Endothelial cell of umbilical vein (primary cell): ENCODE measurements at regions not wholly inside any gene's neighbourhood (a gene's known extent, or its start where the extent isn't known, plus 50 kb on each side); places are given as distances from the start of the nearest gene placed in this dataset.

Experiments used
- BruUV-seq: library from RNA; stranded (reverse); fragments of 400-500 nt; replicated peaks from 2 replicates; lab custom pipeline; 2021; lab: Mats Ljungman, UMichigan
- CTCF ChIA-PET: fragments of 300-600, 350-600 bp; sonication (Branson Sonifier 250); formaldehyde crosslinking; loops from one replicate; lab custom pipeline; 2021; ENCODE audit warnings: antibody characterized with exemption, inconsistent platforms; lab: Charles Lee
- POLR2A ChIA-PET: fragments of 300-600, 350-600 bp; sonication (Branson Sonifier 250); formaldehyde crosslinking; loops from one replicate; lab custom pipeline; 2021; ENCODE audit warnings: antibody characterized with exemption, inconsistent platforms; lab: Charles Lee
- DNase-seq: peaks from one replicate; pipeline ENCODE4 v3.0.0-alpha.2; 2011; ENCODE audit warnings: low read depth, low spot score
- FAIRE-seq: peaks from 2 replicates; lab custom pipeline; 2011; peaks lifted over from hg19 to GRCh38; lab: Jason Lieb, UNC
- H2AFZ ChIP-seq: 2 replicates; pipeline ENCODE4 v1.6.0; 2012; ENCODE audit warnings: low read depth, low read length, control low read depth, inconsistent platforms
- H3K27ac ChIP-seq: 2 replicates; pipeline ENCODE4 v1.5.1; 2011; ENCODE audit warnings: low read depth, mild to moderate bottlenecking, control low read depth, low read length, moderate library complexity; ENCODE audit not compliant: insufficient read depth
- H3K27me3 ChIP-seq, 2 experiments: 2 replicates each; pipeline versions ENCODE4 v1.6.0 to v1.6.1; 2011; ENCODE audit warnings: low read length in 2 of 2, mixed read lengths in 1 of 2; ENCODE audit not compliant: control insufficient read depth in 2 of 2, insufficient read depth in 2 of 2
- H3K36me3 ChIP-seq, 2 experiments: 2 replicates in 1 of 2; 3 replicates in 1 of 2; pipeline ENCODE4 v1.5.1; 2011; ENCODE audit warnings: low read length in 2 of 2, mild to moderate bottlenecking in 1 of 2, moderate library complexity in 1 of 2; ENCODE audit not compliant: control insufficient read depth in 2 of 2, insufficient read depth in 2 of 2; ENCODE audit errors: extremely low read depth in 1 of 2
- H3K4me1 ChIP-seq: 3 replicates; pipeline ENCODE4 v1.5.1; 2011; ENCODE audit warnings: mild to moderate bottlenecking, low read length; ENCODE audit not compliant: control insufficient read depth, insufficient read depth; ENCODE audit errors: extremely low read depth
- H3K4me2 ChIP-seq: 2 replicates; pipeline ENCODE4 v1.6.1; 2011; ENCODE audit warnings: low read length, control low read depth, mixed read lengths; ENCODE audit not compliant: insufficient read depth
- H3K4me3 ChIP-seq, 3 experiments: fragments of 200-600 bp in 1 of 3; sonication (generic), shearing (Covaris generic) in 1 of 3; replicated peaks in 1 of 3; 2 replicates each; pipeline ENCODE4 v1.5.1; 2011 to 2016; ENCODE audit warnings: control low read depth in 3 of 3, low read length in 3 of 3, mild to moderate bottlenecking in 2 of 3, inconsistent platforms in 1 of 3, low read depth in 1 of 3, moderate library complexity in 1 of 3; ENCODE audit not compliant: insufficient read depth in 1 of 3
- H3K79me2 ChIP-seq: 2 replicates; pipeline ENCODE4 v1.6.0; 2012; ENCODE audit warnings: low read length, inconsistent platforms; ENCODE audit not compliant: control insufficient read depth, insufficient read depth
- H3K9ac ChIP-seq: replicated peaks from 2 replicates; pipeline ENCODE3; 2011; ENCODE audit warnings: low read length, control low read depth; ENCODE audit not compliant: insufficient read depth; ENCODE audit errors: extremely low read depth
- H3K9me1 ChIP-seq: replicated peaks from 3 replicates; pipeline ENCODE4 v1.6.0; 2011; ENCODE audit warnings: mild to moderate bottlenecking, low read length; ENCODE audit not compliant: control insufficient read depth, insufficient read depth; ENCODE audit errors: extremely low read depth
- H3K9me3 ChIP-seq: replicated peaks from 2 replicates; pipeline ENCODE4 v1.5.1; 2012; ENCODE audit warnings: low read length, inconsistent platforms; ENCODE audit not compliant: control insufficient read depth, insufficient read depth
- H4K20me1 ChIP-seq: replicated peaks from 2 replicates; pipeline ENCODE3; 2011; ENCODE audit warnings: mild to moderate bottlenecking, low read length; ENCODE audit not compliant: control insufficient read depth, insufficient read depth; ENCODE audit errors: extremely low read depth
- EZH2 ChIP-seq: IDR thresholded peaks from 2 replicates; pipeline ENCODE4 v1.6.1; 2012; ENCODE audit warnings: borderline replicate concordance, low read depth, mild to moderate bottlenecking, moderate library complexity, low read length, inconsistent platforms; ENCODE audit not compliant: severe bottlenecking
- FOS ChIP-seq: IDR thresholded peaks from 2 replicates; pipeline ENCODE4 v1.6.1; 2011; ENCODE audit warnings: mild to moderate bottlenecking, low read length, moderate library complexity, borderline replicate concordance; ENCODE audit not compliant: insufficient read depth
- GATA2 ChIP-seq: IDR thresholded peaks from 2 replicates; pipeline ENCODE4 v1.7.0; 2011; ENCODE audit warnings: low read depth, mild to moderate bottlenecking, moderate library complexity, mixed read lengths, low read length; ENCODE audit not compliant: insufficient read length, insufficient read depth
- JUN ChIP-seq: IDR thresholded peaks from 2 replicates; pipeline ENCODE4 v1.6.1; 2011; ENCODE audit warnings: borderline replicate concordance, low read depth; ENCODE audit not compliant: insufficient read length, insufficient read depth
- MYC ChIP-seq: IDR thresholded peaks from one replicate; pipeline ENCODE4 v1.6.1; 2011; ENCODE audit warnings: mild to moderate bottlenecking, low read depth, low read length
- POLR2A ChIP-seq: IDR thresholded peaks from 2 replicates; pipeline ENCODE4 v1.6.1; 2012; ENCODE audit warnings: low read depth, mild to moderate bottlenecking, control low read depth, low read length
- POLR2AphosphoS5 ChIP-seq: IDR thresholded peaks from 2 replicates; pipeline ENCODE4 v1.6.1; 2012; ENCODE audit warnings: low read depth, mild to moderate bottlenecking, control low read depth, low read length, moderate library complexity; ENCODE audit not compliant: insufficient read depth
- dilution Hi-C: fragments of 300-500 bp; cut with MboI; formaldehyde crosslinking; loops from one replicate; pipeline ENCODE4 v1.15.0; 2019; ENCODE audit warnings: low sequenced_read_pairs; ENCODE audit not compliant: extremely low pct_ligation_motif_present
- intact Hi-C: fragments of 100-400 bp; cut with micrococcal nuclease; formaldehyde crosslinking; loops from one replicate; pipeline ENCODE4 v1.10.0; 2022
- TF ChIP-seq, protein P1 (sequence below): IDR thresholded peaks from 2 replicates; pipeline ENCODE4 v1.6.1; 2011; ENCODE audit not compliant: insufficient read depth, insufficient read length
- TF ChIP-seq, protein P2 (sequence below), 2 donors: IDR thresholded peaks; 1 replicate in 1 of 2; 2 replicates in 1 of 2; pipeline ENCODE4 v1.5.1; 2011; ENCODE audit warnings: low read length in 2 of 2, mild to moderate bottlenecking in 2 of 2, moderate library complexity in 2 of 2, control low read depth in 1 of 2, inconsistent platforms in 1 of 2, low read depth in 1 of 2; ENCODE audit not compliant: insufficient read depth in 1 of 2; ENCODE audit errors: extremely low read depth in 1 of 2

DNA sequence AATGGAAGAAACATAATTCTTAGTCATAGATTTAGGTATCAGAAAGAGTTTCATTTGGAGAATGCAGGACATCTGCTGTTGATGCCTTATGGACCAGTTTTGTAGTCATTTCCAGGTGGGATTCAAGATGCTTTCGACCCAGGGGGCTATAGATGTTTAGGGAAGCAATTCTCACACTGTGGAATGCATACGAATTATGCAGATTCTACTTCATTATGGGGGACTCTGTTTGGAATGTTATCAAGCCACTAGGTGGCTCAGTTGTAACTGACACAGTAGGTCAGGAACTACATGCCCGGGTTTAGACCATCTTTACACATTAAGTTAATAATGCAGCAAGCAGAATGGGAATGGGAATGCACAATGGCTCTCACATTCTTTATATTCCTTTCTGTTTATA lies 1359.8 kb downstream of the ZPLD1 start:
- Histone ChIP-seq H3K4me2 (no peak overlapping the region), H3K27ac (no peak overlapping the region), H2AFZ (no peak overlapping the region), H3K9ac (no peak overlapping the region), H3K4me3 (no peak overlapping the region), H4K20me1 (no peaks in the 10 kb centered on the region), H3K9me1 (no peaks in the 10 kb centered on the region), H3K27me3 (no peaks in the 10 kb centered on the region), H3K36me3 (no peaks in the 10 kb centered on the region), H3K4me1 (no peaks in the 10 kb centered on the region), H3K9me3 (no peaks in the 10 kb centered on the region), H3K79me2 (no peaks in the 10 kb centered on the region)
- TF ChIP-seq FOS (no peak), JUN (no peak), EZH2 (no peak), POLR2A (no peak), GATA2 (no peak), MYC (no peak), POLR2AphosphoS5 (no peak)
- TF ChIP-seq, protein P1, sequence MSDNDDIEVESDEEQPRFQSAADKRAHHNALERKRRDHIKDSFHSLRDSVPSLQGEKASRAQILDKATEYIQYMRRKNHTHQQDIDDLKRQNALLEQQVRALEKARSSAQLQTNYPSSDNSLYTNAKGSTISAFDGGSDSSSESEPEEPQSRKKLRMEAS: no peak
- TF ChIP-seq, protein P2, sequence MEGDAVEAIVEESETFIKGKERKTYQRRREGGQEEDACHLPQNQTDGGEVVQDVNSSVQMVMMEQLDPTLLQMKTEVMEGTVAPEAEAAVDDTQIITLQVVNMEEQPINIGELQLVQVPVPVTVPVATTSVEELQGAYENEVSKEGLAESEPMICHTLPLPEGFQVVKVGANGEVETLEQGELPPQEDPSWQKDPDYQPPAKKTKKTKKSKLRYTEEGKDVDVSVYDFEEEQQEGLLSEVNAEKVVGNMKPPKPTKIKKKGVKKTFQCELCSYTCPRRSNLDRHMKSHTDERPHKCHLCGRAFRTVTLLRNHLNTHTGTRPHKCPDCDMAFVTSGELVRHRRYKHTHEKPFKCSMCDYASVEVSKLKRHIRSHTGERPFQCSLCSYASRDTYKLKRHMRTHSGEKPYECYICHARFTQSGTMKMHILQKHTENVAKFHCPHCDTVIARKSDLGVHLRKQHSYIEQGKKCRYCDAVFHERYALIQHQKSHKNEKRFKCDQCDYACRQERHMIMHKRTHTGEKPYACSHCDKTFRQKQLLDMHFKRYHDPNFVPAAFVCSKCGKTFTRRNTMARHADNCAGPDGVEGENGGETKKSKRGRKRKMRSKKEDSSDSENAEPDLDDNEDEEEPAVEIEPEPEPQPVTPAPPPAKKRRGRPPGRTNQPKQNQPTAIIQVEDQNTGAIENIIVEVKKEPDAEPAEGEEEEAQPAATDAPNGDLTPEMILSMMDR (IDR thresholded peaks at IDR 0.05; ENCODE audit: extremely low read depth in 1 of 2, insufficient read depth in 1 of 2, low read depth in 1 of 2, low read length in 2 of 2): no peak
- POLR2A ChIA-PET: no interaction called here
- intact Hi-C loops: no loop called here
- FAIRE-seq (no peak), DNase-seq (no peak)
- CTCF ChIA-PET: no interaction called here
- BruUV-seq: no TSS peak
- dilution Hi-C loops: no loop called here
